GM21576 (cell line): ENCODE measurements at regions not wholly inside any gene's neighbourhood (a gene's known extent, or its start where the extent isn't known, plus 50 kb on each side); places are given as distances from the start of the nearest gene placed in this dataset.
"Not testable (repeated sequence)": the region's sequence is repeated elsewhere in the genome, so short reads cannot be mapped to it uniquely, and the experiment has no call there.

ENCODE experiments used
- ATAC-seq: cut with Tn5 transposase; IDR thresholded peaks from one replicate; pipeline ENCODE4 v1.9.1; 2021; ENCODE audit warnings: mild to moderate bottlenecking, moderate library complexity; ENCODE audit not compliant: unreplicated experiment

DNA sequence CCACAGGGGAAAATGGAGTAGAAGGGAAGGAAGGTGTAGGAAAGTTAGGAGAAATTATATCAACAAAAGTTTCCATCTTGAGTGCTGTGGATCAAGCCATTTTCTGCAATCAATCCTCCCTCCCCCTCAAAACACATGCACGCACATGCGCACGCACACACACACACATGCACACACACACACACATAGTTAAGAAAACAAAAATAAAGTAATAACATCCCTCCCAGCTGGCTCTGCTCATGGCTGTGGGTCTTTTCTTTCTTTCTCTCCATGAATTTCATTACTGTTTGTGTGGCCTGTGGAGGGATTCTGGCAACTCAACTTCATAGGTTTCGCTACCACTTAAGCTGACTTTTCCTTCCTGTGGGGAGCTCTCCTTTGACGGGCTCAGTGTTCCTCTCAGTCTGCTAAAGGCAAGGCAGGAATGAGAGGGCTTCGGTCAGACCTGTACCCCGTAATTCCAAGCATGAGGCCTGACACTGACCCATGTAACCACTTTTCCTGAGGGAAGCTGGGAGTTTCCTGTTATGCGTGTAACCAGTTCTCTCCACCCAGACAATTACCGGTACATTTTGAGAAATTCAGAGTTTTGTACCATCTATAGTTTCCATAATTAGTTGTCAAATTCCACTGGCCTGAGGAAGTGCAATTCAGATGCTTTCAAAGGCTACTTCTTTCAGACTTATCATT is 79.8 kb downstream of the ZNF92 start:
- ATAC-seq, result no peak

DNA sequence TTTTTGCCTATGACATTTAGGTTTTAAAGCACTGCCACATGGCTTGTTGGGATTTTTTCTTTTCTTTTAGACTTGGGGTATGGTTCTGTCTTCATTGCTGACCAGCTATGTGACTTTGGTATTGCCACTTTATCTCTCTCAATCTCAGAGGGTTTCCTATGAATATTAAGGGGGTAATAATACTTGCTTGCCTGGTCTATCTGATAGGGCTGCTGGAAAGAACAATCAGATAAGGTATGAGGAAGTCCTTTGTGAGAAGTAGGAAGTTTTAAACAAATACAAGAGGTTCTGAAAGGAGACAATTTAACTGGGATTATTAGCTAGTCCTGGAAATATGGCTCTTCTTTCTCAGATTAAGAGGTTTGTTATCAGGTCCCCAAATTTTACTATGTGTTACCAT is 80.8 kb downstream of the ZNF92 start:
- no peak for ATAC-seq

DNA sequence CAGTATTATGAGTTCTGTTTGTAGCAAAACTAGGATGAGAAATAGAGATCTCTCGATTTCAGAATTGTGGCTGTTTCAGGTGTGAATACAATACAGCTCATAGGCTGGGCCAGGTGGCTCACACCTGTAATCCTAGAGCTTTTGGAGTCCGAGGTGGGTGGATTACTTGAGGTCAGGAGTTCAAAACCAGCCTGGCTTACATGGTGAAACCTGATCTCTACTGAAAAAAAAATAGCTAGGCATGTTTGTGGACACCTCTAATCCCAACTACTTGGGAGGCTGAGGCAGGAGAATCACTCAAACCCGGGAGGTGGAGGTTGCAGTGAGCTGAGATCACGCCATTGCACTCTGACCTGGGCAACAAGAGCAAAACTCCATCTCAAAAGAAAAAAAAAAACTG is 81.4 kb downstream of the ZNF92 start:
- not testable (repeated sequence) for ATAC-seq

DNA sequence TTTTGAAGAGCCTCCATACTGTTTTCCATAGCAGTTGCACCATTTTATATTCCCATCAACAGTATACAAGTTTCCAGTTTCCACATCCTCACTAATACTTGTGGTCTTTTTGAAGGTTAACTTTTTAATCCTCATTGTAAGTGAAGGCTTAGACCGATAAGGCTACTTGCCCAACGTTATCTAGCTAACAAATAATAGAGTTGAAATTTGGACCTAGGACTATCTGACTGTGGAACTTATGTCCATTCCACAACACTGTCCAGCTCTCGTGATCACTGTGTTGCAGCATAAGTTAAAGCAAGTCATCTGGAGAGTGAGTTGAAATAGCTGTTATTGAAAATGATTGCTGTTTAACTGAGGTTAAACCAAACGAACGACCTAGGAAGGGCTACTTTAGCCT is 84.0 kb downstream of the ZNF92 start:
- no peak for ATAC-seq

DNA sequence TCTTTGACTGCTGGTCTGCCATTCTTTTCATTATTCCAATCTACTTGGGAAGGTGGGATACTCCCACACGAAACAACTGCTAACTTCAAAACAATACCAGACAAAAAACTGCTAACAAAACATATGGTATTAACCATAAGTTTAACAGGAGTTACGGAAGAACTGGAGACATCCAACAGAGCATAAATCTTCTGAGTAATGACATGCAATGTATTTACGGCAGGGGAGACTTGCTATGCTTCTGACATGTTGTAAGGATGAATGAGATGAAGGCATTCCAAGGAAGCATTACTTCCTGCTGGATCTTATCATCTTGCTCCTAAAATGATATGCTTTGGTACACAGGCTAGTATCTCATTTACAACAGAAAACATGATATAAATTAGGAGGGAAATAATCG is 85.8 kb downstream of the ZNF92 start:
- ATAC-seq, result no peak

DNA sequence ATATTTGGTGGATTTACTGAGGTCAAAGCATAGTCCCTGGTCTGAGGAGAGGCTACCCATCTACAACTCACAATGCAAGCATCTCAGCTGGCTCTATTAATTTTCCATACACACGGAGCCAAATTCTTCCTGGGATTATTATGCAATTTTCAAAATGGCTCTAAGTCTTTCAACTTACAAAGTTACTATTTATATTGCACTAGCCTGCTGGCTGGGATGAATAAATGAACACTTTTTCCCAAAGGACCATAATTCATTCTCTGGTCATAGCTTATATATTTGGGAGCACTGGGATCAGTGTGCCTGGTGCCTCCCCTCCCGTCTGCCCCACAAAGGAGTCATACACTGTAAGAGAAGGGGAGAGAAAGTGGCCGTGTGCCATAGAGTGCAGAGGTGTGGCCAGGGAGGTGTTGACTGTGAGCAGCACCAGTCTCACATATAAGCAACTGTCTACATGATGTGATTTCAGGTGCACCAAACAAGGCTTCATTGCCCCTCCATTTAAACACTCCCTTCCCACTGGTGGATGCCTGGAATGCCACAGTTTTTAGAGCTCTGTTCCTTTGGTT is 88.6 kb downstream of the ZNF92 start:
- ATAC-seq, result no peak

DNA sequence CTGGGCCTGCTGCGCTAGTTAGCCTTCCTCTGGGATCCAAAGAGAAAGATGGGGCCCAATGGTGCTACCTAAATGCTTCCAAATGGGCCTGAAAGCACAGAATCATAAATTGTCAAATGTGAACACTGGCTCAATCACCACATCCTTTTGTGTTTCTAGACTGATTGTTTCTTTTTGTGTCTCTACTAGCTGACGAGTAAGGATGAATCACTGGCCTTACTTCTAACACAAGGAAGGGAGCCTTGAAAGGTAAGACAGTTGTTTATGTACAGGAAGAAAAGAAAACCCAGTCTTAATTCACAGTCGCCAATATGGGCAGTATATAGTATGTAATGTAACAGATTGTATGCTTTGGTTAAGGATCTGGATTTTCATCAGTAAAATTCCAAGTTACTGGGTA is 89.5 kb downstream of the ZNF92 start:
- no peak for ATAC-seq

DNA sequence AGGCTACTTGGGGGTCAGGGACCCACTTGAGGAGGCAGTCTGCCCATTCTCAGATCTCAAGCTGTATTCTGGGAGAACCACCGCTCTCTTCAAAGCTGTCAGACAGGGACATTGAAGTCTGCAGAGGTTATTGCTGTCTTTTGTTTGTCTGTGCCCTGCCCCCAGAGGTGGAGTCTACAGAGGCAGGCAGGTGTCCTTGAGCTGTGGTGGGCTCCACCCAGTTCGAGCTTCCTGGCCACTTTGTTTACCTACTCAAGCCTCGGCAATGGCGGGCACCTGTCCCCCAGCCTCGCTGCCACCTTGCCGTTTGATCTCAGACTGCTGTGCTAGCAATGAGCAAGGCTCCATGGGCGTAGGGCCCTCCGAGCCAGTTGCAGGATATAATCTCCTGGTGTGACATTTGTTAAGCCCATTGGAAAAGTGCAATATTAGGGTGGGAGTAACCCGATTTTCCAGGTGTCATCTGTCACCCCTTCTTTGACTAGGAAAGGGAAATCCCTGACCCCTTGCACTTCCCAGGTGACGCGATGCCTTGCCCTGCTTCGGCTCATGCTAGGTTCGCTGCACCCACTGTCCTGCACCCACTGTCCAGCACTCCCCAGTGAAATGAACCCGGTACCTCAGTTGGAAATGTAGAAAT is 96.4 kb downstream of the ZNF92 start:
- not testable (repeated sequence) for ATAC-seq

DNA sequence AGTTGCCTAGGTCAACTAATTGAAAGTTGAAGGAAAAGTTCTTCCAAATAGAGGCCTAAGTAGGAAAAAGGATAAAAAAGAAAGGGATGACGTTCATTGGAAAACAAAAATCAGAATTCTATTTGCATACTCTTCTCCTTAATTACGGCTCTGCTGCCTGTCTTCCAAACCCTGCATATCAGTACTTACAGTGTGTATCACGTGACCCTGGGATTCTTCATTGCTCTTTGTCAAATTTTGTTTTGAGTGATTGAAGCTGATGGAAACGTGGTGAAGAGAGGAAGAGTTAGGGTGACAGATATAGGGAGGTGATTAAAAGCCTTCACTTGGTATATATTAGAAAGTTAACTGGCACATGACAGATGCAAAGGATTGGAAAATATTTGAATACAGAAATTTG is 97.9 kb downstream of the ZNF92 start:
- ATAC-seq, result no peak

DNA sequence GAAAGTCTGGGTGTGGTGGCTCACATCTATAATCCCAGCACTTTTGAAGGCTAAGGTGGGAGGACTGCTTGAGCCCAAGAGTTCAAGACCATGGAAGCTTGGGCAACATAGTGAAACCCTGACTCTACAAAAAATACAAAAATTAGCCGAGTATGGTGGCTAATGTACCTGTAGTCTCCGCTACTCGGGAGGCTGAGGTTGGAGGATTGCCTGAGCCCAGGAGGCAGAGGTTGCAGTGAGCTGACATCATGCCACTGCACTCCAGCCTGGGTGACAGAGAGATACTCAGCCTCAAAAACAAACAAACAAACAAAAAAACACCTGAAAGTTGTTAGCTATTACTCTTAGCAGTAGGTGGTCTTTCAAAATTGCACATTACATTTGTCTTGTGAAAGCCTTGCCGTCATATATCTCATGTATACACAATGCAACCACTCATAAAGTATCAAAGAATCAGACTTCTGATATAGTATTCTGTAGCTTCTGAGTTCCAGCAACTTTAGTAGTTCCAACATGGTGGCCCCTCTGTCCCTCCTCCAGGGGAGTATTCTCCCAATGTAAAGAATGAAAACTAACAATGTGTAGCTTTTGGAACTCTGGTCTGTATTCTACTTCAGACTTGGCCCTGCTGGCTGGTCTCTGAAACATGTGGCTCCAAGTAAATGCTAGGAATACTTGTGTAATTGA is 101.5 kb downstream of the ZNF92 start:
- no peak for ATAC-seq

DNA sequence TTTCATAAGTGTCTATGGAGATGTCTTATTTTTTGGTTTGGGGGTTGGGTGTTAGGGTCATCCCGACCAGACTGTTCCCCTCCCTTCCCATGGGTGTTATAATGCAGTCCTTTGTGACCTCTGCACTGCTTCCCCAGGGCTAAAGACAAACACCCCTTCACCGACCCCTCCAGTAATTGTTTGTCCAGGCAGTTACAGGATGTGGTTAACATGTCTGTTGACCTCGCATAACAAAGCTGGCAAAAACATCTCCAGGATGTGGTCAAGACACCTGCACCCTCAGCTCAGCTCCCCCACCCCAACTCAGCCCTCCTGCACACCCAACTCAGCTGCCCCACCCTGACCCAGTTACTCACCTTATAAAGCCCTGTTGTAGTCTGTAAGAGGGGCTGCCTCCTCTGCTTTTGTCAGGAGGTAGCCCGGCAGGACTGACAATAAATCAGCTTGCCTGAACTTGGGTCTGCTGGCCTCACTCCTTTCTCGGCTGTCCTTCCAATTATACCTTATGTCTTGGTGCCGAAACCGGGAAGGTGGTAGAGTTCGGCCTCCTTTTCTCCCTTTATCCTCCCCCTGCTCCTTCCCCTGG is 102.2 kb downstream of the ZNF92 start:
- ATAC-seq, result peak; percentile 97

DNA sequence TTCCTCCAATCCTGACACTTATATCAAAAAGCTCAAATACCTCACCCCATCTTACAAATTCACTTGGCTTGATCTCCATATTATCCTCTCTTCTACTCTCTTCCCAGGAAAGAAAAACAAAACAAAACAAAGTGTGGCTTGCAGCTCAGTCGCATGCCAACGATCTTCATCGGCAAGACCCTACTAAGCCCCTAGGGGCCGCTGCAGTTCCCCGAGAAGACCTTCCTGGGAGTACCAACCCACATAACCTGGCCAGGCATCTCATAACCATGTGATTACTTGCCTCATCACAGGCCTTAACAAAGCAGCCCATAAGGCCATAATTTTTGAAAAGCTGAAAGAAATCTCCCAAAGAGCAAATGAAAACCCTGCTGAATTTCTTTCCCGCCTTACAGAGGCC is 103.7 kb downstream of the ZNF92 start:
- ATAC-seq, result no peak

DNA sequence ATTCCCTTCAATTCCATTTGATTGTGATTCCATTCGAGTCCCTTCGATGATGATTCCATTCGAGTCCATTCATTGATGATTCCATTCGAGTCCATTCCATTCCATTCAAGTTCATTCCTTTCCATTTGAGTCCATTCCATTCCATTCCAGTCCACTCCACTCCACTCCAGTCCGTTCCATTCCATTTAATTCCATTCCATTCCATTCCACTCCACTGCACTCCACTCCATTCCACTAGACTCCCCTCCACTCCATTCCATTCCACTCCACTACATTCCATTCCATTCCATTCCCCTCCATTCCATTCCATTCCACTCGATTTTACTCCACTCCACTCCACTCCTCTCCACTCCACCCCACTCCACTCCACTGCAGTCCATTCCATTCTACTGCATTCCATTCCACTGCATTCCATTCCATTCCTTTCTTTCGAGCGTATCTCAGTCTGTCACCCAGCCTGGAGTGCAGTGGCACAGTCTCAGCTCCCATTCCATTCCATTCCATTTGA is 115.7 kb downstream of the ZNF92 start:
- no peak for ATAC-seq

DNA sequence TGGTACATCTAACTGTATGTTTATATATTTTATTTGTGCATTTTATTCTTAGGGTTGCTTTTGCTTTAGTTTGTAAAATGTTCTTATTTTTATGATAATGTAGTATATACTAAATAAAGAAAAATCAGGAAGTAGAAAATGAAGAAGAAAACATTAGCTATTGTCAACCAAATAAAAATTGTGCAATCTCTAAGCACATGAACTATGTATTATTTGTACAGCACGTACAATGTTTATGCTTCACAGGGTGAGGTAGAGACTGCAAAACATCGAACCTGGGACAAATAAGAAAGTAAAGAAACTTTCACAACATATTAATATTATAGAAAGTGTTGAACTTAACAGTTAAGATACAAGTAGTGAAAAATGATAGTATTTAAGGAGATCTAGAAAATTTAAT is 123.0 kb downstream of the ZNF92 start:
- ATAC-seq, result not testable (repeated sequence)

DNA sequence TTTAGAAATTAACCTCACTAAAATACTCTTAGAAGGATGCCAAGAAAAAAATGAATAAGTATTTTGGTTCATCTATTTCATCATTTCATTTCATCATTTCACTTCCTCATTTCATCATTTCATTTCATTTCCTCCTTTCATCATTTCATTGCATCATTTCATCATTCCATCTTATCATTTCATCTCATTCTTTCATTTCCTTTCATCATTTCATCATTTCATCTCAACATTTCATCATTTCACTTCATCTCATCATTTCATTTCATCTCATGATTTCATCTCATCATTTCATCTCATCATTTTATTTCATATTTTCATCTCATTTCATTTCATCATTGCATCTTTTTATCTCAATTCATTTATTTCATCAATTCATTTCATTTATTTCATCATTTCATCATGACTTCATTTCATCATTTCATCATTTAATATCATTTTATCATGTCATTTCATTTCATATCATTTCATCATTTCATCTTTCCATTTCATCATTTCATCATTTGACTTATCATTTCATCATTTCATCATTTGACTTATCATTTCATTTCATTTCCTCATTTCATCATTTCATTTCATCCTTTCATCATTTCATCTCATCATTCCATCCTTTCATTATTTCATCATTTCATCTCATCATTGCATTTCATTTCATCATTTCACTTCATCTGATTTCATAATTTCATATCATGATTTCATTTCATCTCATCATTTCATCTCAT is 129.9 kb downstream of the ZNF92 start:
- no peak for ATAC-seq

DNA sequence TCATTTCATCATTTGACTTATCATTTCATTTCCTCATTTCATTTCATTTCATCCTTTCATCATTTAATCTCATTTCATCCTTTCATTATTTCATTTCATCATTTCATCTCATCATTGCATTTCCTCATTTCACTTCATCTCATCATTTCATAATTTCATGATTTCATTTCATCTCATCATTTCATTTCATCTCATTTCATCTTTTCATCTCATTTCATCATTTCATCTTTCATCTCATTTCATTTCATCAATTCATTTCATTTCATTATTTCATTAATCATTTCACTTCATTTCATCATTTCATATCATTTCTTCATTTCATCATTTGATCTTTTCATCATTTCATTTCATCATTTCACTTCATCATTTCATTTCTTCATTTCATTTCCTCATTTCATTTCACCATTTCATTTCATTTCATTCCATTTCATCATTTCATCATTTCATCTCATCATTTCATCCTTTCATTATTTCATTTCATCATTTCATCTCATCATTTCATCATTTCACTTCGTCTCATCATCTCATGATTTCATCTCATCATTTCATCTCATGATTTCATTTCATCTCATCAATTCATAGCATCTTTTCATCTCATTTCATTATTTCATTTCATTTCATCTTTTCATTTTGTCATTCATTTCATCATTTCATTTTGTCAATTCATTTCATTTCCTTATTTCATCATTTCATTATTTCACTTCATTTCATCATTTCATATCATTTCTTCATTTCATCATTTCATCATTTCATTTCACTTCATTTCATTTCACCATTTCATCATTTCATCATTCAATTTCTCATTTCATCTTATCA is 131.1 kb downstream of the ZNF92 start:
- not testable (repeated sequence) for ATAC-seq

DNA sequence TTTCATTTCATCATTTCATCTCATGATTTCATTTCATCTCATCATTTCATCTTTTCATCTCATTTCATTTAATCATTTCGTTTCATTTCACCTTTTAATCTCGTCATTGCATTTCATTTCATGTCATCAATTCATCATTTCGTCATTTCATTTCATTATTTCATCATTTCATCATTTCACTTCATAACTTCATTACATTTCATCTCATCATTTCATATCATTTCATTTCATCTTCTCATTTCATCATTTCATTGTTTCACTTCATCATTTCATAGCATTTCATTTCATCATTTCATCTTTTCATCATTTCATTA is 131.6 kb downstream of the ZNF92 start:
- ATAC-seq, result not testable (repeated sequence)

DNA sequence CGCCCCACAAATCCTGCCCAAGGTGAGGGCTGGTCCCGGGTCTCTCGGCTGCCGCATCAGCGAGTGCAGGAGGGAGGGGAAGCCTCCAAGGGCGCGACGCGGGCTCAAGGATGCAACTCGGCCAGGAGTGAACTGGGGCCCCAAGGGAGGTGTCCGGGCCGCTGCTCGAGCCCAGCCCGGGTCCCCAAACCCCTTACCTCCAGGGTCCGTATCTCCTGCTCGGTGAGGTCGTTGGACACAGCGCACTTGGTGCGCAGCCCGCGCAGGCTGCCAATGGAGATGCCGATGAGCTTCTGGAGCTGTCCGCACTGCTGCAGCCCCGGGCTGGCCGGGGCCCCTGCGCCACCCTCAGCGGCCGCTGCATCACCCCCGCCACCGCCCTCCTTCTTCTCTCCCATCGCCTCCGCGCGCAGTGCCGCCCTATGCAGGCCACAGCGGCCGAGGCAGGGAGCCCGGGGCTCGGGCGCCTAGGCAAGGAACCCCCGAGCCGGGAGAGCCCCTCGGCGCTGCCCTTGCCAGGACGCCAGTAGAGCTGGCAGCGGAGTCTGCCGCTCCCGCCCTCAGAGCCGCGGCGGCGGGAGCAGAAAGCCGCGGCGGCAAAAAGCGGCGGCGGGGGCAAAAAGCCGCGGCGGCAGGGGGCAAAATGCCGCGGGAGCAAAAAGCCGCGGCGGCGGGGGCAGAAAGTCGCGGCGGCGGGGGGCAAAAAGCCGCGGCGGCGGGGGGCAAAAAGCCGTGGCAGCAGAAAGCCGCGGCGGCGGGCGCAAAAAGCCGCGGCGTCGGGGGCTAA is 135.1 kb downstream of the ZNF92 start:
- not testable (repeated sequence) for ATAC-seq
